SIG-M5 treated with dmso at 0.1 percent for 504 hours (cell line): ENCODE measurements at regions not wholly inside any gene's neighbourhood (a gene's known extent, or its start where the extent isn't known, plus 50 kb on each side); places are given as distances from the start of the nearest gene placed in this dataset.
"Not testable (repeated sequence)": the region's sequence is repeated elsewhere in the genome, so short reads cannot be mapped to it uniquely, and the experiment has no call there.

Source experiments
- DNase-seq: peaks from one replicate; lab custom pipeline; 2025; ENCODE audit not compliant: unreplicated experiment; lab: John Stamatoyannopoulos, UW

DNA sequence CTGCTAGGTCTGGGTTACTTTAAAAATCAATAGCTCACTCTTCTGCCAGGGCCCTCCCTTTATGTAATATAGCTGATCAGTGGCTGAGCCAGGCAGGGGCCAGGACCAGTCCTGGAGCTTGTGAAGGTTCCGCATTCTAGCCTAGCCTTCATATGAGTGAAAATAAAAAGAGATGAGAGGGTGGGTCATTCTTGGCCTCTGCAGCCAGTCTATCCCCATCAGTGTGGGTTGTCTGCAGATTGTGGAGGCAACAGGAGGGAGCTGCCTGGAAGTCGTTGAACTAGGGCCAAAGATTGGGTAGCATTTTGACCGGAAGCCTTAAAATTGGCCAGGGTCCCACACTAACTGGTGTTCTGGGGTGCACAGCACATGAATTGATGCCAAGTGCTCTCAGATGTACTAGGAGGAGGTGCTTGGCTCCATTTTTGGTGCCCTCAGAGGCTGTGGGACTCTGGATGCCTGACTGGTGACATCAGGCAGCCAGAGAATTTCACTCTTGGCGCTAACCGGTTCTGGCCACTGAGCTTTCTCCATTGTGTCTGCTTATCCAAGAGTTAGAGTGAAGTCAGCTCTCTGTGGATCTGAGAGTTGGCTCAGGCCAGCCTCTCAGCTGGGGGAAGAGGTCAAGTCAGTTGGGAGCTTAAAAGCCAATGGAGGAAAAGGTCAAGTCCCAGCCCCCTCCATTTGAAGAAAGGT is 66.5 kb upstream of the IKBKE start:
- not testable (repeated sequence) for DNase-seq

- not testable (repeated sequence) for DNase-seq
These were observed 65.8 kb upstream of the IKBKE start for GRCh38 chr1:206404309-206405027.

GRCh38 chr1:206405282-206405681 is 65.0 kb upstream of the IKBKE start:
- DNase-seq, result not testable (repeated sequence)

DNA sequence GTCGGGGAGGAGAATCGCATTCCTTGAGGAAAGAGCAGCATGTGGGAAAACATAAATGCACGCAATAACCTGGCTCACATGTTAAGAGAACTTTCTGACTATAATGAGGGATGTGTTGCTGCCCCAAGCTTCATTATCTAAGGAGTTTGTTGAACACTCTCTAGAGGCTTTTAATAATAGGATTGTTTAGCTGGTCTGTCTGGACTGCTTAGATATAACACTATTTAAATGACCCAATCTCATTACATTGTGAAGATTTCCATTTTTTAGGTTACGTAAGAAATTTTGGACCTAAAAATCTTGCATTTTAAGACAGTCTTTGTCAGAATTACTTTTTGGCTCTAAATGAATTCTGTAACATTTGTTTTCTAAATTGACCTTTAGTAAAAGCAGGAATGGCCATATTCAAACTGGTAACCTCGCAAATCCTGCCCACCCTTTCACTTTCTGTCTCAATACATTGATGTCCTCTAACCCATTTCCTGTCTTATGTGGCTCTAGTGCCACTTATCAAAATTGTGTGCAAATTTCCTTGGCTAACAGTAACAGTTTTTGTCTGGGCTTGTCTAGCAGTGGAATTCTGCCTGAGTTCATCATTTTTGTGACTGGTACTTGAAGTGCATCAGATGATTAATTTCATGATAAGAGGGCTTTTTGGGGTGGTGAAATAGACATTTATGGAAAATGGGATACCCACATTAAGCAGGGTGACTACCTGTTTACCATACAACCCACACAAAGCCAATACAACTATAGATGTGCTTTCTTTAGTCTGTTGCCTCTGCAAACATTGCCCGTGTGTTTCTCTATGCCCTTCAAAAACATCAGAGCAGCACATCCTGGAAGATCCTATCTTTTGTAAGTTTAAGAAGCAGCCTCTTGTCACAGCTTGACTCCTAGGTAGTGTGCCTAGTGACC is 61.6 kb upstream of the IKBKE start:
- DNase-seq, result not testable (repeated sequence)

DNA sequence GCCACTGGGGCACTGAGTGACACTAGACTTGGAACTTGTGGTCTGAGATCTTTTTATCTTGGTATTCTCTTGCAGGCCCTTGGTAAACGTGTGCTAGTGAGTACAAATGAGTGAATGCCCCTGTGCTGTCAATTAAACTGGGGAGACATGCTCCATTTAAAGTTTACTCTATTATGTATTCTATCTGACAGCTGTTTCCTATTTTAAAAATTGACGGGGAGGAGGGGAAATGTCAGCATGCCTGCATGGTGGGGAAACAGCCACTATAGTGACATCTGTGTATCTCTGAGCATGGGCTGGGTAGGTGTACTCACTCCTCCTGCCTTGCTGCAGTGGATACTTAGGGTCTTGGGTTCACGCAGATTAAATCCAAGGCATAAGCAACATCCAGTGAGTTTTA is 59.0 kb upstream of the IKBKE start:
- no peak for DNase-seq

DNA sequence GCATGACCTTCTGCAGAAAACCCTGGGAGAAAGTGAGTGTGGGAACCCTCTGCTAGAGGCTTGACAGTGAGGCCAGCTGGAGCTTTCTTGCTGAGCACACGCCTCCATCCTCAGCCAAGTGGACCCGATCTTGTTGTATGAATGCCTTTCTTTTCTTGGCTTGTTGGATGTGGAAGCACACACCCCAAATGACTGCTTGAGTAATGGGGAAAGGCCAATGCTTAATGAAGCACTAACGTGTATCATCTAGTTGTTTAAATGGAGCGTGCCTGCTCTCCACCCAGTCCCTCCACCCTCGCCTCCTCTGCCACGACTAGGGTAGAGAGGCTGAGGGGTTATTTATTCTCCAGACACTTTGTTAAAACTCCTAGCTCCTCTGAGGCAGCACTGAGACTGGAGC is 54.3 kb upstream of the IKBKE start:
- DNase-seq, result no peak

GRCh38 chr1:206417774-206418614 is 52.3 kb upstream of the IKBKE start:
- DNase-seq, result no peak

- no peak for DNase-seq
These were observed 51.0 kb upstream of the IKBKE start for GRCh38 chr1:206419250-206419649.

DNA sequence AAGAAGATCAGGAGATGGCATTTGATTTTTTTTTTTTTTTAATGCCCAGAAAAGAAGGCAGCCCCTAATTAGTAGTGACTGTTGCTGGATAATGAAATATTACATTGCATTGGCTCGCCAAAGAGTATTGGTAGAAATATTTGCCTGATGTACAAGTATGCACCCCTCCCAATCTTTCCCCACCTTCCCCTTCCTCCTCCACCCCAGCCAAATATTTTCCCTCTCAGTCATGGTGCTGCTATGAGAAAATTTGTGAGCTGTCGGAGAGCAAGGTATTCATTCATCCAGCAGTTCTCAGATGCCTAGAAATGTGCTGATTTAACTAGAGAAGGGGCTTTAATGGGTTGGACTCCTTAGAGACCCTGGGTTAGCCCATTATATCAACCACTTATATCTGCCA is 50.5 kb upstream of the IKBKE start:
- no peak for DNase-seq

GRCh38 chr1:206420471-206420870 is 49.8 kb upstream of the IKBKE start:
- no peak for DNase-seq
